HEK293 (cell line): ENCODE measurements at regions not wholly inside any gene's neighbourhood (a gene's known extent, or its start where the extent isn't known, plus 50 kb on each side); places are given as distances from the start of the nearest gene placed in this dataset.

Experiments used
- FEZF1 ChIP-seq: fragments of 450-650 bp; formaldehyde crosslinking; IDR thresholded peaks from 2 replicates; pipeline ENCODE4 v1.5.1; 2016; ENCODE audit warnings: missing biosample characterization, missing genetic modification characterization
- OSR2 ChIP-seq: fragments of 450-650 bp; formaldehyde crosslinking; IDR thresholded peaks from 2 replicates; pipeline ENCODE4 v1.5.1; 2016; ENCODE audit warnings: missing biosample characterization, missing genetic modification characterization
- SP2 ChIP-seq: fragments of 450-650 bp; formaldehyde crosslinking; IDR thresholded peaks from 2 replicates; pipeline ENCODE4 v1.5.1; 2016; ENCODE audit warnings: missing biosample characterization, missing genetic modification characterization
- SP3 ChIP-seq: fragments of 450-650 bp; formaldehyde crosslinking; IDR thresholded peaks from 2 replicates; pipeline ENCODE4 v1.5.1; 2016; ENCODE audit warnings: missing biosample characterization, missing genetic modification characterization
- YY2 ChIP-seq: fragments of 450-650 bp; formaldehyde crosslinking; IDR thresholded peaks from 2 replicates; pipeline ENCODE4 v1.5.1; 2016; ENCODE audit warnings: missing biosample characterization, missing genetic modification characterization
- ZFP37 ChIP-seq: fragments of 450-650 bp; formaldehyde crosslinking; IDR thresholded peaks from 2 replicates; pipeline ENCODE4 v1.5.1; 2016; ENCODE audit warnings: missing biosample characterization, missing genetic modification characterization
- ZIC2 ChIP-seq: fragments of 450-650 bp; formaldehyde crosslinking; IDR thresholded peaks from 2 replicates; pipeline ENCODE4 v1.5.1; 2016; ENCODE audit warnings: missing biosample characterization, missing genetic modification characterization
- ZNF10 ChIP-seq: fragments of 450-650 bp; formaldehyde crosslinking; IDR thresholded peaks from 2 replicates; pipeline ENCODE4 v1.5.1; 2017; ENCODE audit warnings: missing biosample characterization, missing genetic modification characterization
- ZNF24 ChIP-seq: fragments of 450-650 bp; formaldehyde crosslinking; IDR thresholded peaks from 2 replicates; pipeline ENCODE4 v1.5.1; 2016; ENCODE audit warnings: missing biosample characterization, missing genetic modification characterization
- ZNF274 ChIP-seq, 2 experiments: fragments of 200-500 bp in 1 of 2; fragments of 450-650 bp in 1 of 2; sonication (Bioruptor generic) in 1 of 2; formaldehyde crosslinking in 1 of 2; IDR thresholded peaks; 2 replicates each; pipeline versions ENCODE4 v1.5.1 to v1.6.1; 2014 to 2016; ENCODE audit warnings: borderline replicate concordance in 1 of 2, inconsistent platforms in 1 of 2, low read length in 1 of 2, missing biosample characterization in 1 of 2, missing genetic modification characterization in 1 of 2
- ZNF37A ChIP-seq: fragments of 450-650 bp; IDR thresholded peaks from 2 replicates; pipeline ENCODE4 v1.5.1; 2018; ENCODE audit warnings: missing biosample characterization, missing genetic modification characterization
- ZNF677 ChIP-seq: fragments of 450-650 bp; IDR thresholded peaks from 2 replicates; pipeline ENCODE4 v1.5.0; 2018; ENCODE audit warnings: missing biosample characterization, mild to moderate bottlenecking, missing genetic modification characterization, moderate library complexity
- TF ChIP-seq, protein P1 (sequence below): fragments of 450-650 bp; formaldehyde crosslinking; IDR thresholded peaks from 2 replicates; pipeline ENCODE4 v1.5.1; 2016; ENCODE audit warnings: missing biosample characterization, missing genetic modification characterization
- TF ChIP-seq, protein P2 (sequence below): fragments of 450-650 bp; formaldehyde crosslinking; IDR thresholded peaks from 2 replicates; pipeline ENCODE4 v1.5.1; 2016; ENCODE audit warnings: missing biosample characterization, missing genetic modification characterization

DNA sequence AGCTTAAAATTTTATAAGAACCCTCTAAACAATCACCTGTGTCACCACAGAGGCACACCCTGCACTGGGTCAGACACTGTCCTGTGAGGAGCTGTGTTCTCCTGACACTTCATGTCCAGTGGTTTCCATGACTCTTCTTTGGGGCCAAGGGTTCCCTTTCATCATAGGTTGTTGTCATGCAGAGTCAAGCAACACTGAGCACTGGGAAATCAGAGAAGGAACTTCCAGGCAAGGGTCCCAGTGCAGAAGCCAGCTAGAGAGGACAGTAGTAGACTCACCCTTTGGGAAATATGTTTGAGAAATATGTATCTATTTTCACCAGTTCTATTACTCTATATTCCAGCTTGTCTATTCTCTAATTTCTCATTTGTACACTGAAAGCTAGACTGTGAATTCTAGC is 56.4 kb upstream of the PRSS58 start:
- TF ChIP-seq, protein P1, sequence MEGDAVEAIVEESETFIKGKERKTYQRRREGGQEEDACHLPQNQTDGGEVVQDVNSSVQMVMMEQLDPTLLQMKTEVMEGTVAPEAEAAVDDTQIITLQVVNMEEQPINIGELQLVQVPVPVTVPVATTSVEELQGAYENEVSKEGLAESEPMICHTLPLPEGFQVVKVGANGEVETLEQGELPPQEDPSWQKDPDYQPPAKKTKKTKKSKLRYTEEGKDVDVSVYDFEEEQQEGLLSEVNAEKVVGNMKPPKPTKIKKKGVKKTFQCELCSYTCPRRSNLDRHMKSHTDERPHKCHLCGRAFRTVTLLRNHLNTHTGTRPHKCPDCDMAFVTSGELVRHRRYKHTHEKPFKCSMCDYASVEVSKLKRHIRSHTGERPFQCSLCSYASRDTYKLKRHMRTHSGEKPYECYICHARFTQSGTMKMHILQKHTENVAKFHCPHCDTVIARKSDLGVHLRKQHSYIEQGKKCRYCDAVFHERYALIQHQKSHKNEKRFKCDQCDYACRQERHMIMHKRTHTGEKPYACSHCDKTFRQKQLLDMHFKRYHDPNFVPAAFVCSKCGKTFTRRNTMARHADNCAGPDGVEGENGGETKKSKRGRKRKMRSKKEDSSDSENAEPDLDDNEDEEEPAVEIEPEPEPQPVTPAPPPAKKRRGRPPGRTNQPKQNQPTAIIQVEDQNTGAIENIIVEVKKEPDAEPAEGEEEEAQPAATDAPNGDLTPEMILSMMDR (tag by site-specific recombination), result no peak
- TF ChIP-seq ZNF37A, result no peak
- TF ChIP-seq SP2 (tag by site-specific recombination), result no peak
- no peak for TF ChIP-seq YY2 (tag by site-specific recombination)
- no peak for TF ChIP-seq OSR2
- TF ChIP-seq ZNF274 (IDR thresholded peaks at IDR 0.05; ENCODE audit: low read length), result no peak
- TF ChIP-seq ZNF274 (tag by site-specific recombination; IDR thresholded peaks at IDR 0.05; ENCODE audit: borderline replicate concordance), result no peak
- no peak for TF ChIP-seq FEZF1
- TF ChIP-seq ZNF677 (tag by site-specific recombination), result no peak
- TF ChIP-seq, protein P2, sequence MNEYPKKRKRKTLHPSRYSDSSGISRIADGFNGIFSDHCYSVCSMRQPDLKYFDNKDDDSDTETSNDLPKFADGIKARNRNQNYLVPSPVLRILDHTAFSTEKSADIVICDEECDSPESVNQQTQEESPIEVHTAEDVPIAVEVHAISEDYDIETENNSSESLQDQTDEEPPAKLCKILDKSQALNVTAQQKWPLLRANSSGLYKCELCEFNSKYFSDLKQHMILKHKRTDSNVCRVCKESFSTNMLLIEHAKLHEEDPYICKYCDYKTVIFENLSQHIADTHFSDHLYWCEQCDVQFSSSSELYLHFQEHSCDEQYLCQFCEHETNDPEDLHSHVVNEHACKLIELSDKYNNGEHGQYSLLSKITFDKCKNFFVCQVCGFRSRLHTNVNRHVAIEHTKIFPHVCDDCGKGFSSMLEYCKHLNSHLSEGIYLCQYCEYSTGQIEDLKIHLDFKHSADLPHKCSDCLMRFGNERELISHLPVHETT (tag by site-specific recombination), result no peak
- no peak for TF ChIP-seq SP3 (tag by site-specific recombination)
- no peak for TF ChIP-seq ZFP37
- no peak for TF ChIP-seq ZNF10 (tag by site-specific recombination)
- no peak for TF ChIP-seq ZNF24 (tag by site-specific recombination)
- no peak for TF ChIP-seq ZIC2 (tag by site-specific recombination)
